Astrocyte of the cerebellum (primary cell): ENCODE measurements at regions not wholly inside any gene's neighbourhood (a gene's known extent, or its start where the extent isn't known, plus 50 kb on each side); places are given as distances from the start of the nearest gene placed in this dataset.

Experiments
- DNase-seq: peaks from one replicate; pipeline ENCODE4 v3.0.0-alpha.2; 2011; ENCODE audit warnings: low read depth
- H3K4me3 ChIP-seq: 2 replicates; pipeline ENCODE4 v1.5.1; 2011; ENCODE audit warnings: mild to moderate bottlenecking, low read depth, low read length, moderate library complexity
- in situ Hi-C: cut with HindIII; loops from 2 replicates; pipeline ENCODE4 v1.10.0; 2017; ENCODE audit warnings: low sequenced_read_pairs
- TF ChIP-seq, protein P1 (sequence below): IDR thresholded peaks from 2 replicates; pipeline ENCODE4 v1.5.1; 2012; ENCODE audit warnings: low read length, low read depth, moderate library complexity, mild to moderate bottlenecking; ENCODE audit errors: missing control alignments

DNA sequence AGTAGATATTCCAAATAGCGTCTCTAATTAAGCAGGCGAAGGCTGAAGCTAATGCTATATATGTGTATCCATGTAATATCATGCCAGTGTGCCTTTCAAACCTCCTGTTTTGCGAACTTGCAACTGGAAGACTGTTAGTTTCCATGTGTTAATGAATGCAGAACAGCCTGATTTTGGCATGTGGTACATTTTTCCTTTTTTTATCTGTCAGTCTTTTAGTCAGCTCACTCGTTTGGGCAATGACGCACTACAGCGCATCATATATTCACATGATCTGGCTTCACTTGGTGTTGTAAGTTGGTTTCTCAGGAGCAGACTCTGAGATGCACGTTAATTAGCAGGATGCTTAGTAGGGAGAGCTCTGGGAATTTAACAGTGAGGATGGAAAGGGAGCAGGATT is 210.4 kb upstream of the CA10 start:
- H3K4me3 ChIP-seq, result no peak overlapping the region
- in situ Hi-C loops, result no loop called here
- TF ChIP-seq, protein P1, sequence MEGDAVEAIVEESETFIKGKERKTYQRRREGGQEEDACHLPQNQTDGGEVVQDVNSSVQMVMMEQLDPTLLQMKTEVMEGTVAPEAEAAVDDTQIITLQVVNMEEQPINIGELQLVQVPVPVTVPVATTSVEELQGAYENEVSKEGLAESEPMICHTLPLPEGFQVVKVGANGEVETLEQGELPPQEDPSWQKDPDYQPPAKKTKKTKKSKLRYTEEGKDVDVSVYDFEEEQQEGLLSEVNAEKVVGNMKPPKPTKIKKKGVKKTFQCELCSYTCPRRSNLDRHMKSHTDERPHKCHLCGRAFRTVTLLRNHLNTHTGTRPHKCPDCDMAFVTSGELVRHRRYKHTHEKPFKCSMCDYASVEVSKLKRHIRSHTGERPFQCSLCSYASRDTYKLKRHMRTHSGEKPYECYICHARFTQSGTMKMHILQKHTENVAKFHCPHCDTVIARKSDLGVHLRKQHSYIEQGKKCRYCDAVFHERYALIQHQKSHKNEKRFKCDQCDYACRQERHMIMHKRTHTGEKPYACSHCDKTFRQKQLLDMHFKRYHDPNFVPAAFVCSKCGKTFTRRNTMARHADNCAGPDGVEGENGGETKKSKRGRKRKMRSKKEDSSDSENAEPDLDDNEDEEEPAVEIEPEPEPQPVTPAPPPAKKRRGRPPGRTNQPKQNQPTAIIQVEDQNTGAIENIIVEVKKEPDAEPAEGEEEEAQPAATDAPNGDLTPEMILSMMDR, result no peak
- DNase-seq, result no peak

DNA sequence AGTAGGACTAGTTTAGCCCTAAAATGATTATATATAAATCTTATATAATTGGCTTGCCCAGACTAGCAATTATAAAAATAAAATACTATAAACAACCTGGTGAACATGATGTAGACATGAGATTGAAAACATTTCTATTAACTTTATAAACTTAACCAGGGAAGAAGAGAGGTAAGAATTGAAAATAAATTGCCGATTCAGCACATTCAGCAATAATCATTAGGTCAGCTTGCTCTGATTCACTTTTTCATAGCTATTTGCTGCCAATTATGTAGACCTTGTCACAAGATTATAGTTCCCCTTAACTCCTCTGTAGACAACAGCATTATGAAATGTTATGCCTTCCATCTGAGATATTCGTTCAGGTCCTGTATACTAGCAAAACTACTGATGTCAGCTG is 199.3 kb upstream of the CA10 start:
- TF ChIP-seq, protein P1, result no peak
- in situ Hi-C loops, result no loop called here
- H3K4me3 ChIP-seq, result no peak overlapping the region
- no peak for DNase-seq

DNA sequence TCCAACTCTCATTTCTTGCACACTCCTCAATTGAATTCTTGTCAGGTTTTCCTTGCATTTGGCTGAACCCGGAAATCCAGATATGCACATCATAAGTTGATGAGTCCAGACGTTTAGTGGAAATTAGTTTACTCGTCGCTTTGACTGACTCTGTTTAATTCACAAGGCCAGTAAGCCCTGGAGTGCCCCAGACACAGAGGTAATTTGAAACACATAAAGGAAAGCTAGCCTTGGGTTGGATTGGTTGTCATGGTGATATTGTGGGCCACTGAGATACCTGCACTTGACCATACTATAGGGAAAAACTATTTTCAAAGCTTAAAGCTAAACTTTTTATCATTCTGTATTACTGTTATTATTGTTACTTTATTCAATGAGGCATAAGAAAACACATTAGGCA is 178.3 kb upstream of the CA10 start:
- TF ChIP-seq, protein P1, result no peak
- in situ Hi-C loops, result no loop called here
- H3K4me3 ChIP-seq, result no peak overlapping the region
- DNase-seq, result no peak

DNA sequence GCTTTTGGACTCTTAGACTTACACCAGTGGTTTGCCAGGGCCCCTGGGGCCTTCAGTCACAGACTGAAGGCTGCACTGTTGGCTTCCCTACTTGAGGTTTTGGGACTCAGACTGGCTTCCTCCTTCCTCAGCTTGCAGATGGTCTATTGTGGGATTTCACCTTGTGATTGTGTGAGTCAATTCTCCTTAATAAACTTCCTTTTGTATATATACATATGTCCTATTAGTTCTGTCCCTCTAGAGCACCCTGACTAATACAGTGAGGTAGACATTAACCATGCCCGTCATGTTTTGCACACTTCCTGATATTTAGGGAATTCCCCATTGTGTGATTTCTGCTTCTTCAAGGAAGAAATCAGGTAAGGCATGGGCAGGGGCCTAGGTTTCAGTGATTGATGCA is 147.8 kb upstream of the CA10 start:
- TF ChIP-seq, protein P1, result no peak
- in situ Hi-C loops, result no loop called here
- no peak for DNase-seq
- H3K4me3 ChIP-seq, result no peak overlapping the region

DNA sequence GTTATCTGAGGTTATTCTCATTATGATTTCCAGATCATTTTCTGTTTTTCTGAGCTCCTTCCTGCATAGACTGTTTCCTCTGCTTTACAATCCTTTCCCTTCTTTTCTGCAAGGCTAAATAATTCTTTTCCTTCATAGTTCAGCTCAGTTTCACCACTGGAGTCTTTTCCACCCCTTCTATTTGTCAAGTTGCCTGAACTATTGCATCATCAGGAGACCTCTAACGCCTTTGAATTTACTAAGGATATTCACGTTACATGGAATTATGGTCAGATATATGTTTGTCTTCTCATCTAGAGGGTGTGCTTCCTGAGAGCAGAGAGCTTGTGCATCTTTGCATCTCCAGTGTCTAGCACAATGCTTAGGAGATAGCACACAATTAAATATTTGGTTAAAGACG is 140.4 kb upstream of the CA10 start:
- no peak for DNase-seq
- H3K4me3 ChIP-seq, result no peak overlapping the region
- in situ Hi-C loops, result no loop called here
- TF ChIP-seq, protein P1, result no peak

DNA sequence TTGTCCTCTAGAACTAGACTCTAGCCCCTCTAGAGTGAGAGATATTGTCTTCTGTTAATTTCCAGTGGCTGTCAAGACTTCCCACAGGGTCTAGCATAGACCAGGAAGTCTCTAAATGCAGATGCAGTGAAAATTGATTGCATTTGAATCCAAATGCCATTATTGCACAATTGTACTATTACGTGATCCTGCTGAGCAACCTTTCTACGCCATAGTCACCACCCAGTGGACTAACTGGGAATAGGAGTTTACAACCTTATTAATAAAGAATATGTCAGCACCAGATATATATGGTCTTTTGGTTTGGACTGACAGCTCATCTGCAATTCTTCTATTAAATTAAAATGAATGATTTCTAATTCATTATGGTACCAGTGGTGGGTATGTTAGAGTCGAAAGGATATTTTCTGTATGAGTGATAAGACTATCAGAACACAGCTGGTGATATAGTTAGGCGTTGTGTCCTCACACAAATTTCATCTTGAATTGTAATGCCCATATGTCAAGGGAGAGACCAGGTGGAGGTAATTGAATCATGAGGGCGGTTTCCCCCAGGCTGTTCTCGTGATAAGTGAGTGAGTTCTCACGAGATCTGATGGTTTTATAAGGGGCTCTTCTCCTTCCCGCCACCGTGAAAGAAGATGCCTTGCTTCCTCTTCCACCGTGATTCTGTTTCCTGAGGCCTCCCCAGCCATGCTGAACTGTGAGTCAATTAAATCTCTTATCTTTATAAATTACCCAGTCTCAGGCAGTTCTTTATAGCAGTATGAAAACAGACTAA is 138.9 kb upstream of the CA10 start:
- no peak overlapping the region for H3K4me3 ChIP-seq
- TF ChIP-seq, protein P1, result no peak
- no peak for DNase-seq
- in situ Hi-C loops, result no loop called here
